NCI-H82 treated with DMSO at 0.1 percent for 48 hours (cell line): ENCODE measurements at regions not wholly inside any gene's neighbourhood (a gene's known extent, or its start where the extent isn't known, plus 50 kb on each side); places are given as distances from the start of the nearest gene placed in this dataset.
A peak's percentile ranks its signal among the peaks of the same experiment; 100 is the strongest.

Experiments
- DNase-seq: peaks from one replicate; lab custom pipeline; 2025; ENCODE audit not compliant: unreplicated experiment; lab: John Stamatoyannopoulos, UW

DNA sequence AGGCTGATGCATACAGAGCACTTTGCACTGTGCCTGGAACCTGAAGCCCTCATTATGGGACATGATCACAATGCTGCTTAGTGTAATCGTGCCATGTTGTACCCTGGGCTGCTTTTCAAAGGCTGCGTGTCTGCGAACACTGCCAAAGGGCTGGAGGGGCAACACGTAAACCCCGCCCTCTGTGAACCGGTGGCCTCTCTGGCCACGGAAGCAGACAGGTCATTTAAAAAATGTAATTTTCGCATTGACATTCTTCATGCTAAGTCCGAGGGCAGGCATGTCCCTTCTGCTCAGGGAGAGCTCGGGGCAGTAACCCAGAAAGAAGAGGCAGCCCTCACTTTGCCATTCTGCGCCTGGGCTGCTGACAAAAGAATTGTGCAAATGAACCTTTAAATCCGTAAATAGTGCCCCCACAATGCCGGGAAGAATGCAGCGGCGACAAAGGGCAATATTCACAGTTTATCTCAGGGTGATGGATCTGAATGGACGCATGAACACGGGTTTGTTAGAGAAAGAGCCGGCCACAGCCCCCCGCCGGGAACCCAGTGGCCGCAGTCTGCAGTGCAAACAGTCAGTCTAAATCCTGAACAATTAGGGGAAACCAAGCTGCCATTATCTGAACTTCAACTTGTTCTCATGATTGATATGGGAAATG, 226.1 kb downstream of the MYCN start:
- DNase-seq: no peak

- no peak for DNase-seq
Measured at GRCh38 chr2:16165518-16166326, 225.4 kb downstream of the MYCN start.

DNA sequence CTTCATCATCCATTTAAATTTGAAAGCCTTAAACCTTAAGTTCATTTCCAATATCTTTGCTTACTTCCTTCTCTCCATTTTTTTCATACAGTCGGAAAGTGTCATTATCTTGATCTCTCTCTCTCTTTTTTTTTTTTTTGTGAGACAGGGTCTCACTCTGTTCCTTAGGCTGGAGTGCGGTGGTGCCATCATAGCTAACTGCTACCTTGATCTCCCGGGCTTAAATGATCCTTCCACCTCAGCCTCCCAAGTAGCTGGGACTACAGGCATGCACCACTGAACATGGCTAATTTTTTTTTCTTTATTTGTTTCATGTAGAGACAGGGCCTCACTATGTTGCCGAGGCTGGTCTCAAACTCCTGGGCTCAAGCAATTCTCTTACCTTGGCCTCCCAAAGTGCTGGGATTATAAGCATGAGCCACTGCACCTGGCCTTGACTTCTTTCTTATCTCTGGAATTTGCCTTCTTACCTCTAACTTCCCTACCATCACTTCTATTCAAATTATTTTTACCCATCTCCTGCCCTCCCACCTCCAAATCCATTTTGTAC, 222.2 kb downstream of the MYCN start:
- DNase-seq: no peak

DNA sequence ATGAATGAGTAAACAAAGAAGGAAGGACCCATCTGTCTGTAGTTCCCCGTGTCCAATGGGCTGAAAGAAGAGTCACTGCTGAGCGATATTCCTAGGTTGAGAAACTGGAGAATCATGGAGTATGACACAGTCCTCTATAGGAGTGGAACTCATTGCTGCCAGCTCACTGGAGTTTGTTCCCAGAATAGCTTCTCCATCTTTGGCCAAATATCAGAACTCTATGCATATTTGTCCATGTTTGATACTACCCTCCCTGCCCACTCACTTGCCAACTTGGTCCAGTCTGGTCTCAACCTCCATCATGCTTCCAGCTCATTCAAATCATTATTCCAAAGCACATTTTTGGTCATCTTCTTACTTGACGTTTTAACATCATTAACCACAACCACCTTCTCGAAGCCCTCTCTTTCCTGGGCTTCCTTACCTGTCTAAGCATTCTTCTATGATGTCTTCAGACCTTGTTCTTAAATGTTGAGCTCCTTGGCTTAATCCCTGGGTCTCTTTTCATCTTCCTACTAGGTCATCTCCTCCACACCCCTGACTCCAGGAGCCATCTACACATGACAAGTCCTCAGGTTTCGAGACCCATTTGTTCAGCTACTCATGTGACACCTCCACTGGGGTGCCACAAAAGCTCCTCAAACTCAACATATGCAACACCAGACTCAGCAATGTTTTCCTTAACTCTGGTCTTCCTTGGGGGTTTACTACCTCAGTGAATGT, 221.6 kb downstream of the MYCN start:
- DNase-seq: no peak

DNA sequence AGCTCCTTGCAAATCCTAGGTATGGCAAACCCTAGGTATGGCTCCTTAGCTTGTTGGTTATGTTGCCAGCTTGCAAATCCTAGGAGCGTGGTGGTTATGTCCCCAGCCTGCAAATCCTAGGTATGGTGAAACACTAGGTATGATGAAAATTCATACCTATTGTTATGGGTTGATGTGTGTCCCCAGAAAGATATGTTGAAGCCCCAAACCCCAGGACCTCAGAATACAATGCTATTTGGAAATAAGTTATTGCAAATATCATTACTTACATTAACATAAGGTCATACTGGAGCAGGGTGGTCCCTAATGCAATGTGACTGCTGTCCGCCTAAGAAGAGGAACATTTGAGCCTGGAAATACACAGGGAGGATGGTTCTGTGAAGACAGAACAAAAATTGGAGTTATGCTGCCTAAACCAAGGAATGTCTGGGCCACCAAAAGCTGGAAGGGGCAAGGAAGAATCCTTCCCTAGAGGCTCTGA, 220.8 kb downstream of the MYCN start:
- no peak for DNase-seq

DNA sequence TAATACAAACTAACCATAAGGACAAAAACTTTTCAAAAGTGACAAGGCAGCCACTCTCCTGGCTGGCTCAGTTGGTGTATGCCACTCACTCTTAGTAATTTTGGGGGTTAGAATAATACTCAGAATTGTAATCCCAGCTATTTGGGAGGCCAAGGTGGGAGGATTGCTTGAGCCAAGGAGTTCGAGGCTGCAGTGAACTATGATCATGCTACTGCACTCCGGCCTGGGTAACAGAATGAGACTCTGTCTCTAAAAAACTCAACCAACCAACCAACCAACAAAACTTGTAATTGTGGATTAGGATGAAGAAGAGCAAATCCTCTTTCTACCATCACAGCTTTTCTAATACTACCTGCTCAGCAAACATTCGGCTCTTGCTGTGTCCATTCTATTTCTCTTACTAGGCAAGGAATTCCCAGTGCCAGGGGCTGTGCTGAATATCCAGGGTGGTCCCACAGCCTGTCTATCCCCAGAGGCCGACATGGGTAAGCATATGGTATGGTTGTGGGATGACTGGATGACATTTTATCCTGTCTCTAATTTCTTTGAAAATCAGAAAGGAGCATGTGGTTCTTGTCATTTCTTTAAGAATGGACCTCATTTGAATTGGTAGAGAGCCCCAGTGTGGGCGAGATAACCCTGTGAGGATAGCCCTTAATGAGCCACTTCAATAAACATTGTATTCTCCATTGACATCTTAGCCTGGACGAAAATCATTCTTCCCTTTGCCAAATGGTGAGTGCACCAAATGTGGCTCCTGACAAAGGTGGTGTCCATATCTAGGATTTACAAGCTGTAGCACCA, 220.1 kb downstream of the MYCN start:
- no peak for DNase-seq

- no peak for DNase-seq
Measured at GRCh38 chr2:16156411-16156810, 216.1 kb downstream of the MYCN start.

GRCh38 chr2:16155766-16156165, 215.4 kb downstream of the MYCN start:
- no peak for DNase-seq

GRCh38 chr2:16155366-16155765, 215.0 kb downstream of the MYCN start:
- peak; percentile 72 for DNase-seq

GRCh38 chr2:16154501-16155280, 214.3 kb downstream of the MYCN start:
- peak; percentile 42 for DNase-seq

- no peak for DNase-seq
Measured at GRCh38 chr2:16154061-16154460, 213.7 kb downstream of the MYCN start.

- no peak for DNase-seq
Measured at GRCh38 chr2:16153754-16154035, 213.3 kb downstream of the MYCN start.

DNA sequence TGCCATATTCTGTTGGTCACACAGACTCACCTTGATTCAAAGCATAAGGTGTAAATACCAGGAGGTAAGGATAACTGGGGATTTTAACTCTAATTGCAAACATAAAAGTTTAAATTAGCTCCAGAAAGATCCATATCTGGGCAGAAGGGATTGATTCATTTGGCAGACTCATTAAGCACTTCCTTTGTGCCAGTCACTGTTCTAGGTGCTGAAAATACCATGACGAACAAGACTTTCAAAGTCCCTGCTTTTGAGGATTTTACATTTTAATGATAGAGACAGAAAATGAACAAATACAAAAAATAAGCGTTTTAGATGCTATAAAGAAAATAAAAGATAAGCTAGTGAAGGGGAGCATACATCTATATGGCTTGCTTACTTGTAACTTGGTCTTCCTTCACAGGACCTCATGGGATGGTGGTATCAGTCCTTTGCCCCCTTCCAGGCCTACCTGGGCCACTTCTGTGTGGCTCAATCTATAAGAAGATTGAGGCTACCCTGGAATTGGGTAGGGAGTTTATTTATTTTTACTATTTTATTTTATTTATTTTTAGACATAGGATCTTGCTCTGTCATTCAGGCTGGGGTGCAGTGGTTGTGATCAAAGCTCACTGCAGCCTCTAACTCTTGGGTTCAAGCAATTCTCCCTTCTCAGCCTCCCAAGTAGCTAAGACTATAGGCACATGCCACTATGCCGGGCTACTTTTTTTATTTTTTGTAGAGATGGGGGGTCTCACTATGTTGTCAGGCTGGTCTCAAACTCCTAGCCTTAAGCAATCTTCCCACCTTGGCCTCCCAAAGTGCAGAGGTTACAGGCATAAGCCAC, 212.8 kb downstream of the MYCN start:
- no peak for DNase-seq

- DNase-seq: no peak
Measured at GRCh38 chr2:16152071-16152927, 211.9 kb downstream of the MYCN start.

GRCh38 chr2:16151651-16152050, 211.3 kb downstream of the MYCN start:
- no peak for DNase-seq

- no peak for DNase-seq
Measured at GRCh38 chr2:16151281-16151570, 210.9 kb downstream of the MYCN start.

GRCh38 chr2:16150456-16151280, 210.3 kb downstream of the MYCN start:
- DNase-seq: no peak
